WTC11 (cell line): ENCODE measurements at regions not wholly inside any gene's neighbourhood (a gene's known extent, or its start where the extent isn't known, plus 50 kb on each side); places are given as distances from the start of the nearest gene placed in this dataset.
A peak's percentile ranks its signal among the peaks of the same experiment; 100 is the strongest.

Experiments
- ATAC-seq: fragments of 200-7000 bp; cut with Tn5 transposase; 2 replicates; pipeline ENCODE4 v1.10.0; 2021; ENCODE audit warnings: mild to moderate bottlenecking, moderate library complexity
- CTCF ChIA-PET: fragments of 300-600 bp; sonication (Branson Sonifier 250); formaldehyde crosslinking; loops from one replicate; lab custom pipeline; 2021; ENCODE audit warnings: antibody characterized with exemption; lab: Charles Lee
- POLR2A ChIA-PET: fragments of 350-600 bp; sonication (Branson Sonifier 250); formaldehyde crosslinking; loops from one replicate; lab custom pipeline; 2021; ENCODE audit warnings: antibody characterized with exemption; lab: Charles Lee
- DNase-seq: peaks from one replicate; pipeline ENCODE4 v3.0.0; 2021; ENCODE audit warnings: low spot score
- H3K27ac Mint-ChIP-seq: 2 replicates; pipeline ENCODE4 v1.8.0; 2021; ENCODE audit warnings: mixed read lengths
- H3K27me3 Mint-ChIP-seq: 2 replicates; pipeline ENCODE4 v1.8.0; 2021; ENCODE audit warnings: low read depth, mild to moderate bottlenecking, moderate library complexity, mixed read lengths
- H3K36me3 Mint-ChIP-seq: 2 replicates; pipeline ENCODE4 v1.8.0; 2021; ENCODE audit warnings: mixed read lengths
- H3K4me1 Mint-ChIP-seq: 2 replicates; pipeline ENCODE4 v1.8.0; 2022; ENCODE audit warnings: mixed read lengths
- H3K4me3 Mint-ChIP-seq: 2 replicates; pipeline ENCODE4 v1.8.0; 2021; ENCODE audit warnings: mild to moderate bottlenecking, moderate library complexity, mixed read lengths
- H3K9me3 Mint-ChIP-seq: 2 replicates; pipeline ENCODE4 v1.8.0; 2021; ENCODE audit warnings: mixed read lengths
- NFYB ChIP-seq: sonication (generic); formaldehyde crosslinking; conservative IDR thresholded peaks from 2 replicates; pipeline ENCODE4 v1.8.0; 2022; ENCODE audit warnings: low read depth, missing genetic modification reagents
- PRDM15 ChIP-seq: sonication (generic); formaldehyde crosslinking; IDR thresholded peaks from 2 replicates; pipeline ENCODE4 v1.8.0; 2022; ENCODE audit warnings: missing genetic modification reagents
- RORB ChIP-seq: fragments of 250-450 bp; sonication (Bioruptor Pico); IDR thresholded peaks from 2 replicates; pipeline ENCODE4 v1.9.0; 2021; ENCODE audit warnings: mild to moderate bottlenecking
- ZNF263 ChIP-seq: sonication (generic); formaldehyde crosslinking; IDR thresholded peaks from 2 replicates; pipeline ENCODE4 v1.8.1; 2022; ENCODE audit warnings: low read depth, mild to moderate bottlenecking, moderate library complexity, missing genetic modification reagents
- ZNF317 ChIP-seq: sonication (generic); formaldehyde crosslinking; IDR thresholded peaks from 2 replicates; pipeline ENCODE4 v1.8.1; 2023; ENCODE audit warnings: low read depth, mild to moderate bottlenecking, moderate library complexity, missing genetic modification reagents, borderline replicate concordance
- ZNF425 ChIP-seq: fragments of 250-450 bp; sonication (Bioruptor Pico); conservative IDR thresholded peaks from 2 replicates; pipeline ENCODE4 v1.9.0; 2021; ENCODE audit warnings: mild to moderate bottlenecking
- ZNF532 ChIP-seq: fragments of 250-450 bp; sonication (Bioruptor Pico); IDR thresholded peaks from 2 replicates; pipeline ENCODE4 v1.9.0; 2021; ENCODE audit warnings: mild to moderate bottlenecking, borderline replicate concordance

- CTCF ChIA-PET: no interaction called here
- Mint-ChIP-seq H3K27ac (no peak overlapping the region), H3K4me1 (no peaks in the 10 kb centered on the region)
Measured at GRCh38 chr2:239498576-239498975, 97.8 kb upstream of the HDAC4 start.

GRCh38 chr2:239496700-239497099 lies 95.9 kb upstream of the HDAC4 start:
- CTCF ChIA-PET: no interaction called here

More at GRCh38 chr2:239498576-239498975, 97.8 kb upstream of the HDAC4 start:
- peaks cover 21% of the 10 kb centered on the region for H3K9me3 Mint-ChIP-seq
- peak; percentile 99 for TF ChIP-seq PRDM15 (CRISPR knock-in tag)
- no peak for TF ChIP-seq ZNF263 (CRISPR knock-in tag)
- TF ChIP-seq, all 79 proteins: peak for 1
- Mint-ChIP-seq H3K36me3 (peaks cover 6% of the 10 kb centered on the region; the same call in 1 of the 2 replicates), H3K4me3 (no peak overlapping the region), H3K27me3 (no peaks in the 10 kb centered on the region)
- DNase-seq: no peak
- POLR2A ChIA-PET: no interaction called here
- ATAC-seq: peak; percentile 43; the same call in 1 of the 2 replicates

More at GRCh38 chr2:239496700-239497099, 95.9 kb upstream of the HDAC4 start:
- Mint-ChIP-seq H3K4me1 (no peaks in the 10 kb centered on the region), H3K27me3 (no peaks in the 10 kb centered on the region), H3K4me3 (no peak overlapping the region), H3K9me3 (peaks cover 21% of the 10 kb centered on the region), H3K36me3 (peaks cover 6% of the 10 kb centered on the region; the same call in 1 of the 2 replicates), H3K27ac (no peak overlapping the region)
- POLR2A ChIA-PET: no interaction called here
- ATAC-seq (no peak), DNase-seq (no peak)
- peak; percentile 61 for TF ChIP-seq NFYB (CRISPR knock-in tag)
- TF ChIP-seq ZNF425 (CRISPR knock-in tag): no peak
- TF ChIP-seq ZNF317 (CRISPR knock-in tag): no peak
- TF ChIP-seq RORB (CRISPR knock-in tag): no peak
- TF ChIP-seq ZNF532 (CRISPR knock-in tag): no peak
